Activated CD8-positive, alpha-beta T cell treated with anti-CD3 and anti-CD28 coated beads for 36 hours (primary cell): ENCODE measurements at regions not wholly inside any gene's neighbourhood (a gene's known extent, or its start where the extent isn't known, plus 50 kb on each side); places are given as distances from the start of the nearest gene placed in this dataset.
"Not testable (repeated sequence)": the region's sequence is repeated elsewhere in the genome, so short reads cannot be mapped to it uniquely, and the experiment has no call there.

ENCODE experiments used
- ATAC-seq: fragments of 200-7000 bp; cut with Tn5 transposase; one replicate; pipeline ENCODE4 v1.10.0; 2021; ENCODE audit warnings: mild to moderate bottlenecking, moderate library complexity
- CTCF ChIA-PET: fragments of 350-600 bp; sonication (Branson Sonifier 250); formaldehyde crosslinking; loops from one replicate; lab custom pipeline; 2021; ENCODE audit warnings: antibody characterized with exemption; lab: Charles Lee
- POLR2A ChIA-PET: fragments of 350-600 bp; sonication (Branson Sonifier 250); formaldehyde crosslinking; loops from one replicate; lab custom pipeline; 2021; ENCODE audit warnings: antibody characterized with exemption; lab: Charles Lee
- DNase-seq: peaks from one replicate; pipeline ENCODE4 v3.0.0-alpha.2; 2020
- H3K27ac Mint-ChIP-seq: one replicate; pipeline ENCODE4 v1.8.0; 2021; ENCODE audit warnings: mild to moderate bottlenecking, mixed read lengths
- H3K27me3 Mint-ChIP-seq: one replicate; pipeline ENCODE4 v1.8.0; 2021; ENCODE audit warnings: mixed read lengths
- H3K36me3 Mint-ChIP-seq: one replicate; pipeline ENCODE4 v1.8.0; 2021; ENCODE audit warnings: low read depth, mixed read lengths
- H3K4me1 Mint-ChIP-seq: one replicate; pipeline ENCODE4 v1.8.0; 2021; ENCODE audit warnings: low read depth, mixed read lengths
- H3K4me3 Mint-ChIP-seq: one replicate; pipeline ENCODE4 v1.8.0; 2021; ENCODE audit warnings: mild to moderate bottlenecking, moderate library complexity, mixed read lengths
- H3K9me3 Mint-ChIP-seq: one replicate; pipeline ENCODE4 v1.8.0; 2021; ENCODE audit warnings: mixed read lengths
- CTCF ChIP-seq: fragments of 200-600 bp; IDR thresholded peaks from one replicate; pipeline ENCODE4 v1.8.0; 2022; ENCODE audit warnings: antibody characterized with exemption, mild to moderate bottlenecking
- intact Hi-C: fragments of 100-400 bp; cut with micrococcal nuclease; formaldehyde crosslinking; loops from one replicate; pipeline ENCODE4 v1.10.0; 2022

GRCh38 chr2:196515051-196515450 lies 124.5 kb upstream of the CCDC150 start:
- ChIA-PET POLR2A (no interaction called here), CTCF (no interaction called here)
- intact Hi-C loops, result no loop called here
- H3K4me1 Mint-ChIP-seq, result no peaks in the 10 kb centered on the region
- no peak overlapping the region for H3K27ac Mint-ChIP-seq
- no peaks in the 10 kb centered on the region for H3K36me3 Mint-ChIP-seq
- no peak for TF ChIP-seq CTCF
- no peak for DNase-seq
- H3K9me3 Mint-ChIP-seq, result no peaks in the 10 kb centered on the region
- peaks cover 4% of the 10 kb centered on the region for H3K27me3 Mint-ChIP-seq
- no peak overlapping the region for H3K4me3 Mint-ChIP-seq
- no peak for ATAC-seq

GRCh38 chr2:196515608-196516007 lies 123.9 kb upstream of the CCDC150 start:
- CTCF ChIA-PET, result no interaction called here
- Mint-ChIP-seq H3K27ac (no peak overlapping the region), H3K9me3 (no peaks in the 10 kb centered on the region), H3K4me3 (no peak overlapping the region), H3K36me3 (no peaks in the 10 kb centered on the region), H3K27me3 (peaks cover 4% of the 10 kb centered on the region), H3K4me1 (no peaks in the 10 kb centered on the region)
- POLR2A ChIA-PET, result no interaction called here
- TF ChIP-seq CTCF, result no peak
- intact Hi-C loops, result no loop called here
- DNase-seq (no peak), ATAC-seq (no peak)

- H3K36me3 Mint-ChIP-seq, result no peaks in the 10 kb centered on the region
- H3K27ac Mint-ChIP-seq, result no peak overlapping the region
- CTCF ChIA-PET, result interaction anchor here (1.1 kb wide), 1 partner anchor 235 kb away, joined by 3 read pairs; no protein-coding TSS in a partner anchor
- intact Hi-C loops, result no loop called here
- no peaks in the 10 kb centered on the region for H3K4me1 Mint-ChIP-seq
- DNase-seq (no peak), ATAC-seq (no peak)
- POLR2A ChIA-PET, result no interaction called here
- H3K27me3 Mint-ChIP-seq, result peaks cover 4% of the 10 kb centered on the region
- H3K4me3 Mint-ChIP-seq, result no peak overlapping the region
- H3K9me3 Mint-ChIP-seq, result no peaks in the 10 kb centered on the region
- no peak for TF ChIP-seq CTCF
Measured at GRCh38 chr2:196516564-196516963, 123.0 kb upstream of the CCDC150 start.

- H3K4me1 Mint-ChIP-seq, result no peaks in the 10 kb centered on the region
- H3K36me3 Mint-ChIP-seq, result no peaks in the 10 kb centered on the region
Measured at GRCh38 chr2:196520605-196521004, 118.9 kb upstream of the CCDC150 start.

GRCh38 chr2:196526981-196527725 lies 112.4 kb upstream of the CCDC150 start:
- ATAC-seq, H3K4me1 Mint-ChIP-seq, H3K36me3 Mint-ChIP-seq, H3K4me3 Mint-ChIP-seq, DNase-seq, POLR2A ChIA-PET, intact Hi-C loops, H3K27me3 Mint-ChIP-seq, H3K27ac Mint-ChIP-seq, CTCF ChIA-PET, H3K9me3 Mint-ChIP-seq: not testable (repeated sequence)

More at GRCh38 chr2:196520605-196521004, 118.9 kb upstream of the CCDC150 start:
- intact Hi-C loops, result no loop called here
- no peaks in the 10 kb centered on the region for H3K9me3 Mint-ChIP-seq
- DNase-seq (no peak), ATAC-seq (no peak)
- no peak for TF ChIP-seq CTCF
- POLR2A ChIA-PET, result no interaction called here
- H3K27ac Mint-ChIP-seq, result no peak overlapping the region
- no peak overlapping the region for H3K4me3 Mint-ChIP-seq
- CTCF ChIA-PET, result no interaction called here
- no peaks in the 10 kb centered on the region for H3K27me3 Mint-ChIP-seq
